Subcutaneous abdominal adipose tissue (tissue), 5 donors: ENCODE measurements at regions not wholly inside any gene's neighbourhood (a gene's known extent, or its start where the extent isn't known, plus 50 kb on each side); places are given as distances from the start of the nearest gene placed in this dataset.

Experiments
- H3K27ac ChIP-seq: one replicate; pipeline ENCODE4 v1.7.0; 2013; ENCODE audit warnings: low read depth, mild to moderate bottlenecking, inconsistent platforms, low read length, moderate library complexity
- H3K27me3 ChIP-seq, 5 donors: one replicate each; pipeline ENCODE4 v1.7.0; 2013; ENCODE audit warnings: low read length in 5 of 5, inconsistent platforms in 1 of 5; ENCODE audit not compliant: control insufficient read depth in 5 of 5, insufficient read depth in 4 of 5
- H3K36me3 ChIP-seq, 5 donors: one replicate each; pipeline ENCODE4 v1.7.0; 2013; ENCODE audit warnings: low read length in 5 of 5; ENCODE audit not compliant: control insufficient read depth in 5 of 5, insufficient read depth in 5 of 5
- H3K4me1 ChIP-seq, 5 donors: one replicate each; pipeline ENCODE4 v1.7.0; 2013; ENCODE audit warnings: low read length in 5 of 5, mild to moderate bottlenecking in 3 of 5, moderate library complexity in 1 of 5; ENCODE audit not compliant: control insufficient read depth in 5 of 5, insufficient read depth in 5 of 5
- H3K4me3 ChIP-seq, 5 donors: one replicate each; pipeline ENCODE4 v1.7.0; 2013; ENCODE audit warnings: low read length in 5 of 5, low read depth in 1 of 5
- H3K9ac ChIP-seq, 5 donors: one replicate each; pipeline ENCODE4 v1.7.0; 2013; ENCODE audit warnings: low read length in 5 of 5, mild to moderate bottlenecking in 4 of 5, moderate library complexity in 3 of 5
- H3K9me3 ChIP-seq, 5 donors: one replicate each; pipeline ENCODE4 v1.7.0; 2013; ENCODE audit warnings: low read length in 5 of 5; ENCODE audit not compliant: control insufficient read depth in 5 of 5
- donor health status: healthy.
- donor health status: healthy.
- donor health status: healthy.
- donor health status: healthy.
- donor health status: healthy.

GRCh38 chr20:48342822-48343513 lies 484.8 kb downstream of the PREX1 start:
- H3K9ac ChIP-seq, result no peak overlapping the region
- no peak overlapping the region for H3K27ac ChIP-seq
- H3K4me1 ChIP-seq, result no peaks in the 10 kb centered on the region
- no peak overlapping the region for H3K4me3 ChIP-seq
- no peaks in the 10 kb centered on the region for H3K36me3 ChIP-seq
- H3K9me3 ChIP-seq, result peaks cover 0 to 6% (median 0%) of the 10 kb centered on the region in 5 donors
- H3K27me3 ChIP-seq, result peaks cover 0 to 26% (median 10%) of the 10 kb centered on the region in 5 donors

GRCh38 chr20:48340883-48341281 lies 486.9 kb downstream of the PREX1 start:
- no peak overlapping the region for H3K27ac ChIP-seq
- H3K27me3 ChIP-seq, result peaks cover 0 to 26% (median 10%) of the 10 kb centered on the region in 5 donors
- H3K4me3 ChIP-seq, result no peak overlapping the region
- H3K36me3 ChIP-seq, result no peaks in the 10 kb centered on the region
- peaks cover 0 to 4% (median 0%) of the 10 kb centered on the region in 5 donors for H3K9me3 ChIP-seq
- H3K9ac ChIP-seq, result no peak overlapping the region
- H3K4me1 ChIP-seq, result no peaks in the 10 kb centered on the region

GRCh38 chr20:48339986-48340882 lies 487.6 kb downstream of the PREX1 start:
- H3K4me1 ChIP-seq, result no peaks in the 10 kb centered on the region
- H3K4me3 ChIP-seq, result no peak overlapping the region
- H3K9ac ChIP-seq, result no peak overlapping the region
- H3K36me3 ChIP-seq, result no peaks in the 10 kb centered on the region
- peaks cover 0 to 29% (median 10%) of the 10 kb centered on the region in 5 donors for H3K27me3 ChIP-seq
- H3K9me3 ChIP-seq, result peaks cover 0 to 4% (median 0%) of the 10 kb centered on the region in 5 donors
- no peak overlapping the region for H3K27ac ChIP-seq

GRCh38 chr20:48339190-48339985 lies 488.4 kb downstream of the PREX1 start:
- Histone ChIP-seq H3K9me3 (no peaks in the 10 kb centered on the region), H3K27ac (no peak overlapping the region), H3K4me3 (no peak overlapping the region), H3K27me3 (peaks cover 0 to 29% (median 10%) of the 10 kb centered on the region in 5 donors), H3K9ac (no peak overlapping the region), H3K4me1 (no peaks in the 10 kb centered on the region), H3K36me3 (no peaks in the 10 kb centered on the region)

GRCh38 chr20:48338717-48339116 lies 489.1 kb downstream of the PREX1 start:
- H3K36me3 ChIP-seq, result no peaks in the 10 kb centered on the region
- no peaks in the 10 kb centered on the region for H3K9me3 ChIP-seq
- H3K27me3 ChIP-seq, result peaks cover 0 to 30% (median 10%) of the 10 kb centered on the region in 5 donors
- no peaks in the 10 kb centered on the region for H3K4me1 ChIP-seq
- no peak overlapping the region for H3K4me3 ChIP-seq
- H3K9ac ChIP-seq, result no peak overlapping the region
- no peak overlapping the region for H3K27ac ChIP-seq

- no peaks in the 10 kb centered on the region for H3K4me1 ChIP-seq
- H3K4me3 ChIP-seq, result no peak overlapping the region
- no peak overlapping the region for H3K9ac ChIP-seq
- peaks cover 0 to 27% (median 4%) of the 10 kb centered on the region in 5 donors for H3K27me3 ChIP-seq
- no peaks in the 10 kb centered on the region for H3K36me3 ChIP-seq
- no peak overlapping the region for H3K27ac ChIP-seq
- no peaks in the 10 kb centered on the region for H3K9me3 ChIP-seq
Measured at GRCh38 chr20:48336597-48336996, 491.2 kb downstream of the PREX1 start.

GRCh38 chr20:48335308-48336050 lies 492.3 kb downstream of the PREX1 start:
- peaks cover 0 to 25% (median 2%) of the 10 kb centered on the region in 5 donors for H3K27me3 ChIP-seq
- no peaks in the 10 kb centered on the region for H3K36me3 ChIP-seq
- H3K4me3 ChIP-seq, result no peak overlapping the region
- no peak overlapping the region for H3K9ac ChIP-seq
- H3K27ac ChIP-seq, result no peak overlapping the region
- no peaks in the 10 kb centered on the region for H3K9me3 ChIP-seq
- H3K4me1 ChIP-seq, result no peaks in the 10 kb centered on the region

- Histone ChIP-seq H3K4me1 (peaks cover 0 to 6% (median 0%) of the 10 kb centered on the region in 5 donors), H3K27ac (no peak overlapping the region), H3K9me3 (no peaks in the 10 kb centered on the region), H3K27me3 (peaks cover 0 to 12% (median under 1%) of the 10 kb centered on the region in 5 donors), H3K9ac (no peak overlapping the region), H3K36me3 (no peaks in the 10 kb centered on the region), H3K4me3 (no peak overlapping the region)
Measured at GRCh38 chr20:48333707-48334106, 494.1 kb downstream of the PREX1 start.

- Histone ChIP-seq H3K4me3 (no peak overlapping the region), H3K9me3 (no peaks in the 10 kb centered on the region), H3K9ac (no peak overlapping the region), H3K27me3 (peaks cover 0 to 12% (median 2%) of the 10 kb centered on the region in 5 donors), H3K36me3 (no peaks in the 10 kb centered on the region), H3K4me1 (peaks cover 0 to 6% (median 0%) of the 10 kb centered on the region in 5 donors), H3K27ac (no peak overlapping the region)
Measured at GRCh38 chr20:48332555-48332954, 495.2 kb downstream of the PREX1 start.
